Activated B cell treated with CpG ODN at 0.5 μM for 24 hours (primary cell): ENCODE measurements at regions not wholly inside any gene's neighbourhood (a gene's known extent, or its start where the extent isn't known, plus 50 kb on each side); places are given as distances from the start of the nearest gene placed in this dataset.

Experiments
- ATAC-seq: fragments of 200-7000 bp; cut with Tn5 transposase; one replicate; pipeline ENCODE4 v1.10.0; 2021; ENCODE audit warnings: low read depth, mild to moderate bottlenecking, moderate library complexity
- CTCF ChIA-PET: fragments of 350-600 bp; sonication (Branson Sonifier 250); formaldehyde crosslinking; loops from one replicate; lab custom pipeline; 2021; ENCODE audit warnings: antibody characterized with exemption; lab: Charles Lee
- POLR2A ChIA-PET: fragments of 350-600 bp; sonication (Branson Sonifier 250); formaldehyde crosslinking; loops from one replicate; lab custom pipeline; 2021; ENCODE audit warnings: antibody characterized with exemption; lab: Charles Lee
- DNase-seq: peaks from one replicate; pipeline ENCODE4 v3.0.0; 2022
- H3K27ac Mint-ChIP-seq: one replicate; pipeline ENCODE4 v1.8.0; 2020; ENCODE audit warnings: mixed read lengths
- H3K27me3 Mint-ChIP-seq: one replicate; pipeline ENCODE4 v1.8.0; 2021; ENCODE audit warnings: mixed read lengths
- H3K36me3 Mint-ChIP-seq: one replicate; pipeline ENCODE4 v1.8.0; 2021; ENCODE audit warnings: low read depth, mixed read lengths
- H3K4me1 Mint-ChIP-seq: one replicate; pipeline ENCODE4 v1.8.0; 2021; ENCODE audit warnings: mixed read lengths
- H3K4me3 Mint-ChIP-seq: one replicate; pipeline ENCODE4 v1.8.0; 2020; ENCODE audit warnings: mild to moderate bottlenecking, mixed read lengths
- H3K9me3 Mint-ChIP-seq: one replicate; pipeline ENCODE4 v1.8.0; 2020; ENCODE audit warnings: mixed read lengths
- CTCF ChIP-seq: fragments of 200-600 bp; IDR thresholded peaks from one replicate; pipeline ENCODE4 v1.8.0; 2022; ENCODE audit warnings: antibody characterized with exemption, mild to moderate bottlenecking
- intact Hi-C: fragments of 100-400 bp; cut with micrococcal nuclease; formaldehyde crosslinking; loops from one replicate; pipeline ENCODE4 v1.15.1; 2024

- H3K27ac Mint-ChIP-seq = no peak overlapping the region
Measured at GRCh38 chr22:49367041-49367697, 460.5 kb downstream of the BRD1 start.

DNA sequence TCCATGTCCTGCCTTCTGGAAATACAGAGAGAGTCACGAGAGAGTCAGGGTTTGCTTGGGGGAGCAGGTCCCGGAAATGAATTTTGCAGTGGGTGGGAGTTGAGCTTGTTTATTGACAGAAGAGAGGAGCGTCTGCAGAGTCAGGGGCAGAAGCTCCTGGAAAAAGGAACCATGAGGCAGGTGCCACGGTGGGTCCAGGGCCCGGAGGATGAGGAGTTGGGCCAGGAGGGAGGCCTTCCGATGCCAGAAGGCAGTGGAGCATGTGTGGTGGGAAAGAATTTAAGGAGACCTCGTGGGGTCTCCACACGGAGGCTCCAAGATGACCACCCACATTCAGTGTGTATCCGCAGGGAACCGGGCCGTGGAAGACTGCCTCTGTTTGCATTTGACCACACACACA is 461.2 kb downstream of the BRD1 start:
- peaks cover 2% of the 10 kb centered on the region for H3K27me3 Mint-ChIP-seq
- ATAC-seq (no peak), DNase-seq (no peak)
- ChIA-PET POLR2A (no interaction called here), CTCF (no interaction called here)
- no peak overlapping the region for H3K27ac Mint-ChIP-seq
- H3K9me3 Mint-ChIP-seq = no peaks in the 10 kb centered on the region
- H3K4me3 Mint-ChIP-seq = no peak overlapping the region
- intact Hi-C loops = no loop called here
- no peak for TF ChIP-seq CTCF
- no peaks in the 10 kb centered on the region for H3K36me3 Mint-ChIP-seq
- H3K4me1 Mint-ChIP-seq = no peaks in the 10 kb centered on the region

More at GRCh38 chr22:49367041-49367697, 460.5 kb downstream of the BRD1 start:
- Mint-ChIP-seq H3K9me3 (no peaks in the 10 kb centered on the region), H3K36me3 (no peaks in the 10 kb centered on the region), H3K4me1 (no peaks in the 10 kb centered on the region), H3K4me3 (no peak overlapping the region), H3K27me3 (peaks cover 2% of the 10 kb centered on the region)
- no peak for ATAC-seq
- ChIA-PET POLR2A (no interaction called here), CTCF (no interaction called here)
- DNase-seq = no peak
- intact Hi-C loops = no loop called here
- TF ChIP-seq CTCF = no peak

- H3K9me3 Mint-ChIP-seq = no peaks in the 10 kb centered on the region
- H3K4me1 Mint-ChIP-seq = no peaks in the 10 kb centered on the region
- intact Hi-C loops = no loop called here
- TF ChIP-seq CTCF = no peak
- DNase-seq (no peak), ATAC-seq (no peak)
- peaks cover 2% of the 10 kb centered on the region for H3K27me3 Mint-ChIP-seq
- no peaks in the 10 kb centered on the region for H3K36me3 Mint-ChIP-seq
- H3K27ac Mint-ChIP-seq = no peak overlapping the region
- CTCF ChIA-PET = no interaction called here
- POLR2A ChIA-PET = no interaction called here
- no peak overlapping the region for H3K4me3 Mint-ChIP-seq
Measured at GRCh38 chr22:49365910-49366309, 461.8 kb downstream of the BRD1 start.

GRCh38 chr22:49365191-49365837 is 462.4 kb downstream of the BRD1 start:
- no peaks in the 10 kb centered on the region for H3K36me3 Mint-ChIP-seq
- TF ChIP-seq CTCF = no peak
- DNase-seq (no peak), ATAC-seq (no peak)
- no peaks in the 10 kb centered on the region for H3K4me1 Mint-ChIP-seq
- no peaks in the 10 kb centered on the region for H3K27me3 Mint-ChIP-seq
- intact Hi-C loops = no loop called here
- POLR2A ChIA-PET = no interaction called here
- no peaks in the 10 kb centered on the region for H3K9me3 Mint-ChIP-seq
- CTCF ChIA-PET = no interaction called here
- no peak overlapping the region for H3K27ac Mint-ChIP-seq
- H3K4me3 Mint-ChIP-seq = no peak overlapping the region

GRCh38 chr22:49364398-49364797 is 463.3 kb downstream of the BRD1 start:
- ChIA-PET CTCF (no interaction called here), POLR2A (no interaction called here)
- Mint-ChIP-seq H3K4me1 (no peaks in the 10 kb centered on the region), H3K27me3 (no peaks in the 10 kb centered on the region), H3K36me3 (no peaks in the 10 kb centered on the region), H3K9me3 (no peaks in the 10 kb centered on the region), H3K4me3 (no peak overlapping the region), H3K27ac (no peak overlapping the region)
- ATAC-seq (no peak), DNase-seq (no peak)
- TF ChIP-seq CTCF = no peak
- intact Hi-C loops = no loop called here
